Colonic mucosa (tissue), 4 donors: ENCODE measurements at regions not wholly inside any gene's neighbourhood (a gene's known extent, or its start where the extent isn't known, plus 50 kb on each side); places are given as distances from the start of the nearest gene placed in this dataset.
A peak's percentile ranks its signal among the peaks of the same experiment; 100 is the strongest.

ENCODE experiments used
- DNase-seq: peaks from one replicate; pipeline ENCODE4 v3.0.0-alpha.2; 2020
- H3K27ac ChIP-seq: fragments of 200-600 bp; one replicate; pipeline ENCODE4 v1.8.0; 2021
- H3K27me3 ChIP-seq: fragments of 200-600 bp; one replicate; pipeline ENCODE4 v1.8.0; 2021
- H3K36me3 ChIP-seq: fragments of 200-600 bp; one replicate; pipeline ENCODE4 v1.8.0; 2021
- H3K4me1 ChIP-seq: fragments of 200-600 bp; one replicate; pipeline ENCODE4 v1.8.0; 2021; ENCODE audit warnings: mild to moderate bottlenecking
- H3K4me3 ChIP-seq: fragments of 200-600 bp; one replicate; pipeline ENCODE4 v1.8.0; 2021
- H3K9ac ChIP-seq, 2 donors: one replicate each; pipeline ENCODE4 v1.7.0; 2013; ENCODE audit warnings: control low read depth in 2 of 2, low read depth in 2 of 2, low read length in 2 of 2
- H3K9me3 ChIP-seq: fragments of 200-600 bp; one replicate; pipeline ENCODE4 v1.8.0; 2021
- CTCF ChIP-seq: fragments of 200-600 bp; IDR thresholded peaks from one replicate; pipeline ENCODE4 v1.8.0; 2022; ENCODE audit warnings: antibody characterized with exemption, mild to moderate bottlenecking
- intact Hi-C: fragments of 100-400 bp; cut with DNase I; formaldehyde crosslinking; loops from one replicate; pipeline ENCODE4 v1.14.1; 2022
- donor health status: healthy.
- donor health status: DM: no; HTN: no; CAD: no.
- donor health status: DM: no; HTN: no; CAD: no.

GRCh38 chr4:27911047-27911446 lies 1050.4 kb downstream of the STIM2 start:
- no peak overlapping the region for H3K9ac ChIP-seq

GRCh38 chr4:27913738-27914137 lies 1053.1 kb downstream of the STIM2 start:
- Histone ChIP-seq H3K9me3 (no peaks in the 10 kb centered on the region), H3K9ac (no peak overlapping the region), H3K36me3 (no peaks in the 10 kb centered on the region), H3K4me1 (no peaks in the 10 kb centered on the region), H3K4me3 (no peak overlapping the region), H3K27ac (no peak overlapping the region), H3K27me3 (no peaks in the 10 kb centered on the region)
- TF ChIP-seq CTCF, result no peak
- intact Hi-C loops, result no loop called here
- DNase-seq, result no peak

More at GRCh38 chr4:27911047-27911446, 1050.4 kb downstream of the STIM2 start:
- no peak overlapping the region for H3K4me3 ChIP-seq
- H3K27me3 ChIP-seq, result no peaks in the 10 kb centered on the region
- TF ChIP-seq CTCF, result no peak
- H3K4me1 ChIP-seq, result no peaks in the 10 kb centered on the region
- H3K27ac ChIP-seq, result no peak overlapping the region
- intact Hi-C loops, result no loop called here
- no peaks in the 10 kb centered on the region for H3K9me3 ChIP-seq
- no peak for DNase-seq
- no peaks in the 10 kb centered on the region for H3K36me3 ChIP-seq

- Histone ChIP-seq H3K27ac (no peak overlapping the region), H3K4me3 (no peak overlapping the region), H3K4me1 (no peaks in the 10 kb centered on the region), H3K9ac (no peak overlapping the region), H3K27me3 (no peaks in the 10 kb centered on the region), H3K36me3 (no peaks in the 10 kb centered on the region), H3K9me3 (no peaks in the 10 kb centered on the region)
- DNase-seq, result no peak
- no peak for TF ChIP-seq CTCF
- intact Hi-C loops, result no loop called here
These were observed 1055.2 kb downstream of the STIM2 start for GRCh38 chr4:27915822-27916221.

GRCh38 chr4:27916452-27917184 lies 1056.0 kb downstream of the STIM2 start:
- DNase-seq, result peak; percentile 17
- no peaks in the 10 kb centered on the region for H3K27me3 ChIP-seq
- no peak overlapping the region for H3K4me3 ChIP-seq
- no peaks in the 10 kb centered on the region for H3K4me1 ChIP-seq
- TF ChIP-seq CTCF, result no peak
- H3K9me3 ChIP-seq, result no peaks in the 10 kb centered on the region
- intact Hi-C loops, result no loop called here
- H3K9ac ChIP-seq, result no peak overlapping the region
- no peaks in the 10 kb centered on the region for H3K36me3 ChIP-seq
- H3K27ac ChIP-seq, result no peak overlapping the region

GRCh38 chr4:27917381-27917780 lies 1056.7 kb downstream of the STIM2 start:
- no peak for TF ChIP-seq CTCF
- intact Hi-C loops, result no loop called here

More at GRCh38 chr4:27917381-27917780, 1056.7 kb downstream of the STIM2 start:
- Histone ChIP-seq H3K9me3 (no peaks in the 10 kb centered on the region), H3K27ac (no peak overlapping the region), H3K36me3 (no peaks in the 10 kb centered on the region), H3K9ac (no peak overlapping the region), H3K27me3 (no peaks in the 10 kb centered on the region), H3K4me1 (no peaks in the 10 kb centered on the region), H3K4me3 (no peak overlapping the region)
- DNase-seq, result no peak
